Stimulated activated CD8-positive, alpha-beta memory T cell treated with anti-CD3 and anti-CD28 coated beads, Interleukin-7, amount 100 ng/mL, for 48 hours (primary cell): ENCODE measurements at regions not wholly inside any gene's neighbourhood (a gene's known extent, or its start where the extent isn't known, plus 50 kb on each side); places are given as distances from the start of the nearest gene placed in this dataset.

Experiments
- DNase-seq, 2 donors: peaks; one replicate each; pipeline ENCODE4 v3.0.0-alpha.2; 2020; ENCODE audit warnings: low read depth in 1 of 2; ENCODE audit errors: extremely low read depth in 1 of 2

GRCh38 chr6:147752689-147753403, 244.4 kb downstream of the SAMD5 start:
- no peak for DNase-seq

- no peak for DNase-seq
Measured at GRCh38 chr6:147755999-147756398, 247.5 kb downstream of the SAMD5 start.

GRCh38 chr6:147756891-147757290, 248.4 kb downstream of the SAMD5 start:
- no peak for DNase-seq

- DNase-seq = no peak
Measured at GRCh38 chr6:147757291-147757690, 248.8 kb downstream of the SAMD5 start.

GRCh38 chr6:147758303-147758702, 249.8 kb downstream of the SAMD5 start:
- DNase-seq = no peak

- no peak for DNase-seq
Measured at GRCh38 chr6:147759093-147759492, 250.6 kb downstream of the SAMD5 start.

- no peak for DNase-seq
Measured at GRCh38 chr6:147759536-147759935, 251.0 kb downstream of the SAMD5 start.

- DNase-seq = no peak
Measured at GRCh38 chr6:147765541-147765940, 257.1 kb downstream of the SAMD5 start.

- no peak for DNase-seq
Measured at GRCh38 chr6:147768969-147769368, 260.5 kb downstream of the SAMD5 start.

- no peak for DNase-seq
Measured at GRCh38 chr6:147769496-147770087, 261.1 kb downstream of the SAMD5 start.

GRCh38 chr6:147770221-147770620, 261.7 kb downstream of the SAMD5 start:
- DNase-seq = no peak

GRCh38 chr6:147772724-147773123, 264.2 kb downstream of the SAMD5 start:
- no peak for DNase-seq

GRCh38 chr6:147774856-147775255, 266.4 kb downstream of the SAMD5 start:
- DNase-seq = no peak

- no peak for DNase-seq
Measured at GRCh38 chr6:147776631-147777213, 268.2 kb downstream of the SAMD5 start.

GRCh38 chr6:147779624-147780023, 271.1 kb downstream of the SAMD5 start:
- no peak for DNase-seq

GRCh38 chr6:147782302-147782701, 273.8 kb downstream of the SAMD5 start:
- DNase-seq = no peak

- DNase-seq = no peak
Measured at GRCh38 chr6:147784371-147784770, 275.9 kb downstream of the SAMD5 start.

GRCh38 chr6:147787417-147787816, 278.9 kb downstream of the SAMD5 start:
- DNase-seq = no peak

GRCh38 chr6:147789430-147789947, 281.0 kb downstream of the SAMD5 start:
- DNase-seq = no peak

- DNase-seq = no peak
Measured at GRCh38 chr6:147793871-147794643, 285.6 kb downstream of the SAMD5 start.

- no peak for DNase-seq
Measured at GRCh38 chr6:147802459-147802858, 294.0 kb downstream of the SAMD5 start.
